Nephron progenitor cell (in vitro differentiated cells): ENCODE measurements at regions not wholly inside any gene's neighbourhood (a gene's known extent, or its start where the extent isn't known, plus 50 kb on each side); places are given as distances from the start of the nearest gene placed in this dataset.

Experiments
- DNase-seq: peaks from one replicate; pipeline ENCODE4 v3.0.0; 2021
- H3K27ac Mint-ChIP-seq: 2 replicates; pipeline ENCODE4 v1.8.0; 2021; ENCODE audit warnings: mild to moderate bottlenecking, moderate library complexity, mixed read lengths
- H3K27me3 Mint-ChIP-seq: 2 replicates; pipeline ENCODE4 v1.8.0; 2021; ENCODE audit warnings: mild to moderate bottlenecking, low read depth, mixed read lengths; ENCODE audit not compliant: poor library complexity
- H3K36me3 Mint-ChIP-seq: 2 replicates; pipeline ENCODE4 v1.8.0; 2021; ENCODE audit warnings: low read depth, mixed read lengths
- H3K4me1 Mint-ChIP-seq: 2 replicates; pipeline ENCODE4 v1.8.0; 2021; ENCODE audit warnings: mixed read lengths
- H3K4me3 Mint-ChIP-seq: 2 replicates; pipeline ENCODE4 v1.8.0; 2021; ENCODE audit warnings: mild to moderate bottlenecking, moderate library complexity, mixed read lengths
- H3K9me3 Mint-ChIP-seq: 2 replicates; pipeline ENCODE4 v1.8.0; 2021; ENCODE audit warnings: mild to moderate bottlenecking, moderate library complexity, mixed read lengths
- CTCF ChIP-seq: fragments of 200-600 bp; sonication (generic); IDR thresholded peaks from 2 replicates; pipeline ENCODE4 v1.5.0; 2021; ENCODE audit warnings: antibody characterized with exemption

DNA sequence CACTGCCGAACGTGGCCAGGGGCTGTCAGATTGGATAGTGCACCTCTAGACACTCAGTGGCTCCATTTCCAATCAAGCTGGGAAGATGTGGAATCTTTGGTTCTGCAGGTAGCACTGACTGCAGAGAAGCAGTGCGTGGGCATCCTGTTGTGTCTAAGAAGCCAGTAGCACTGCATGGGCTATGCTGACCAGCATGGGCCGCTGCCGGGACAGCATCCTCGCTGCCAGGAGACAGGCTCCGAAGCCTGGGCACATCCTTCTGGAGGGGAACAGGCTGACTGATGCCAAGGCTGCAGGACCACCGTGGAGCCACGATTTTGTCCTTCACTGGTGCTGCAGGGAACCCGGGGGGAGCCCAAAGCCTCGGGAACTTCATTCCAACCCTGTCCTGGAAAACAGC, 649.4 kb downstream of the NPHP4 start:
- Mint-ChIP-seq H3K4me1 (no peaks in the 10 kb centered on the region), H3K27me3 (peaks cover 11% of the 10 kb centered on the region), H3K36me3 (no peaks in the 10 kb centered on the region), H3K9me3 (no peaks in the 10 kb centered on the region), H3K4me3 (no peak overlapping the region), H3K27ac (no peak overlapping the region)
- no peak for DNase-seq
- TF ChIP-seq CTCF: no peak

DNA sequence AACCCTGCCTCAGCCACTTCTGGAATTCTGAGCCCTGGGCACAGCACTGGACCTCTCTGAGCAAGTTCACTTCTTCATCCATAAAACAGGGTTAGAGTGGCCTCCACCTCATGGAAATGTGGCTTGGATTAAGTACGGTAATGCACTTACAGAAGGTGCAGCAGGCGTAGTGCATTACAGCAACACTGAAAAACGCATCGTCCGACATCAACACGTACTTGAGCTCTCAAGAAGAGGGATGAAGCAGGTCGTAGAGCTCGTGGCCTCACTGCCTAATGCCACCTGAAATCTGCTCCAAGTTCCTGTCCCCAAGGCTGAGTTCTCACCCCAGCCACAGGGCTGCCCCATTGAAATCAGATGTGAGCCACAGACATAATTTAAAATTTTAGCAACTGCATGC, 650.1 kb downstream of the NPHP4 start:
- H3K27ac Mint-ChIP-seq: no peak overlapping the region
- H3K4me1 Mint-ChIP-seq: no peaks in the 10 kb centered on the region
- no peak for TF ChIP-seq CTCF
- H3K36me3 Mint-ChIP-seq: no peaks in the 10 kb centered on the region
- DNase-seq: no peak
- H3K9me3 Mint-ChIP-seq: no peaks in the 10 kb centered on the region
- H3K4me3 Mint-ChIP-seq: no peak overlapping the region
- H3K27me3 Mint-ChIP-seq: peaks cover 11% of the 10 kb centered on the region

DNA sequence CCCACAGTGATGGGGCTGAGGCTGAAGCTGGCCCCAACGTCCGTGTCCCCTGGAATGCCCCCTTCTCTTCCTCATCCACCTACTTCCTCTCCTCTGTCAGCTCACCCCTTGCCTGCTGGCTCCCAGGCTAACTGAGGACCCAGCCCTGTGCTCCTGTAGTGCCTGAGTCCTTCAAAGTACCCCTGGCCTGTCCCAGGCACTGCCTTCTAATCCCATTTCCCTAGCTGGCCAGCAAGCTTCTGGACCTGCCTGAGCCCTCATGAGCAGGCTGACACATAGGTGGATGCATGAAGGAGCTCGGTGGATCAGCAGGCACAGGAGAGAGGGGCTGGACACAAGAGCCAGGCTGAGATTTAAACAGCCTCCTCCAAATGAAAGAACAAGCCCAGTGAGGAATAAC, 650.8 kb downstream of the NPHP4 start:
- no peaks in the 10 kb centered on the region for H3K4me1 Mint-ChIP-seq
- DNase-seq: no peak
- no peak overlapping the region for H3K27ac Mint-ChIP-seq
- no peaks in the 10 kb centered on the region for H3K36me3 Mint-ChIP-seq
- H3K27me3 Mint-ChIP-seq: peaks cover 11% of the 10 kb centered on the region
- H3K4me3 Mint-ChIP-seq: no peak overlapping the region
- H3K9me3 Mint-ChIP-seq: no peaks in the 10 kb centered on the region
- TF ChIP-seq CTCF: no peak

- no peak for TF ChIP-seq CTCF
- peaks cover 11% of the 10 kb centered on the region for H3K27me3 Mint-ChIP-seq
- H3K9me3 Mint-ChIP-seq: no peaks in the 10 kb centered on the region
- no peak overlapping the region for H3K27ac Mint-ChIP-seq
- no peaks in the 10 kb centered on the region for H3K4me1 Mint-ChIP-seq
- no peak for DNase-seq
- H3K4me3 Mint-ChIP-seq: no peak overlapping the region
- H3K36me3 Mint-ChIP-seq: no peaks in the 10 kb centered on the region
Measured at GRCh38 chr1:5340560-5341130, 651.6 kb downstream of the NPHP4 start.

DNA sequence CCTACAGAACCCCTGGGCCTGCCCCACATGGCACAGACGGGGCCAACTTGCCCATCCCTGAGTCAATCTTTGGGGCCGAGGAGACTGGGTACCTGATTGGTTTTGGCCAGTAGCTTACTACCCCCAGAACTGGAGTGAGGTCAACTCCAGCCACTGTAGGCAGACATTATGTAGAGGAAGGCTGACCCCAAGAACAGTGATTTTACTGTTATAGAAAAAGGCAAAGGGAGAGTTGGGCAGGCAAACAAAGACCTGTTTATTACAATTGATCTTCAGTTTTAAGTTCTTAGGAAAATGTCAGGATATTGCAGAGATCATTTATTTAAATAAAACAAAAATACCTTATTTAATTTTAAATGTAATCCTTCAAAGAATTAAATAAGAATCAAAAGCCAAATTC, 653.8 kb downstream of the NPHP4 start:
- TF ChIP-seq CTCF: no peak
- no peak overlapping the region for H3K4me3 Mint-ChIP-seq
- H3K4me1 Mint-ChIP-seq: no peaks in the 10 kb centered on the region
- H3K27me3 Mint-ChIP-seq: peaks cover 14% of the 10 kb centered on the region
- DNase-seq: no peak
- H3K36me3 Mint-ChIP-seq: no peaks in the 10 kb centered on the region
- peaks cover 5% of the 10 kb centered on the region for H3K9me3 Mint-ChIP-seq
- no peak overlapping the region for H3K27ac Mint-ChIP-seq

GRCh38 chr1:5333291-5333690, 658.9 kb downstream of the NPHP4 start:
- Mint-ChIP-seq H3K27me3 (peaks cover 11% of the 10 kb centered on the region), H3K36me3 (no peaks in the 10 kb centered on the region), H3K4me1 (no peaks in the 10 kb centered on the region), H3K27ac (no peak overlapping the region), H3K4me3 (no peak overlapping the region), H3K9me3 (peaks cover 27% of the 10 kb centered on the region)
- TF ChIP-seq CTCF: no peak
- DNase-seq: no peak
